Panc1 (cell line): ENCODE measurements at regions not wholly inside any gene's neighbourhood (a gene's known extent, or its start where the extent isn't known, plus 50 kb on each side); places are given as distances from the start of the nearest gene placed in this dataset.

Source experiments
- ATAC-seq: fragments of 200-7000 bp; cut with Tn5 transposase; 2 replicates; pipeline ENCODE4 v1.9.1; 2020; ENCODE audit warnings: mild to moderate bottlenecking, moderate library complexity
- BruUV-seq: library from RNA; stranded (reverse); fragments of 400-500 nt; replicated peaks from 2 replicates; lab custom pipeline; 2021; lab: Mats Ljungman, UMichigan
- CTCF ChIA-PET: fragments of 300-600 bp; sonication (Branson Sonifier 250); formaldehyde crosslinking; loops from one replicate; lab custom pipeline; 2022; ENCODE audit warnings: antibody characterized with exemption; lab: Charles Lee
- POLR2A ChIA-PET: fragments of 300-600 bp; sonication (Branson Sonifier 250); formaldehyde crosslinking; loops from one replicate; lab custom pipeline; 2022; ENCODE audit warnings: antibody characterized with exemption; lab: Charles Lee
- DNase-seq: peaks from one replicate; pipeline ENCODE4 v3.0.0-alpha.2; 2010; ENCODE audit warnings: low read depth, low spot score
- H3K27ac ChIP-seq: 2 replicates; pipeline ENCODE4 v1.5.1; 2011; ENCODE audit warnings: mild to moderate bottlenecking, low read length, inconsistent platforms
- H3K27me3 ChIP-seq: fragments of 200-500 bp; sonication (Bioruptor generic); 2 replicates; pipeline ENCODE4 v1.6.0; 2014; ENCODE audit warnings: low read length, inconsistent platforms; ENCODE audit not compliant: control insufficient read depth, insufficient read depth
- H3K36me3 ChIP-seq: fragments of 200-500 bp; sonication (Bioruptor generic); 2 replicates; pipeline ENCODE4 v1.5.1; 2014; ENCODE audit warnings: inconsistent platforms, mild to moderate bottlenecking, low read length, moderate library complexity; ENCODE audit not compliant: control insufficient read depth, insufficient read depth
- H3K4me1 ChIP-seq: 2 replicates; pipeline ENCODE4 v1.5.1; 2011; ENCODE audit warnings: inconsistent platforms, mild to moderate bottlenecking, low read length, moderate library complexity; ENCODE audit not compliant: control insufficient read depth, insufficient read depth
- H3K4me3 ChIP-seq, 2 experiments: 2 replicates each; pipeline ENCODE4 v1.5.1; 2011 to 2012; ENCODE audit warnings: low read depth in 2 of 2, low read length in 2 of 2, mild to moderate bottlenecking in 2 of 2, inconsistent platforms in 1 of 2, moderate library complexity in 1 of 2
- H3K9me3 ChIP-seq: fragments of 200-500 bp; sonication (Bioruptor generic); 2 replicates; pipeline ENCODE4 v1.5.1; 2014; ENCODE audit warnings: low read depth, mild to moderate bottlenecking, inconsistent platforms, low read length, moderate library complexity; ENCODE audit not compliant: control insufficient read depth, insufficient read depth
- CTCF ChIP-seq: fragments of 450-650 bp; IDR thresholded peaks from 2 replicates; pipeline ENCODE4 v1.5.1; 2017; ENCODE audit warnings: mild to moderate bottlenecking
- POLR2AphosphoS5 ChIP-seq: IDR thresholded peaks from 2 replicates; pipeline ENCODE4 v1.6.1; 2012; ENCODE audit warnings: mild to moderate bottlenecking, low read depth, low read length, moderate library complexity
- REST ChIP-seq, 2 experiments: IDR thresholded peaks; 2 replicates each; pipeline ENCODE4 v1.6.1; 2011 to 2012; ENCODE audit warnings: low read depth in 2 of 2, control low read depth in 1 of 2, low read length in 1 of 2, mild to moderate bottlenecking in 1 of 2, moderate library complexity in 1 of 2; ENCODE audit not compliant: insufficient read depth in 1 of 2
- SIN3A ChIP-seq: IDR thresholded peaks from 2 replicates; pipeline ENCODE4 v1.6.1; 2012; ENCODE audit warnings: low read depth, mild to moderate bottlenecking, low read length, moderate library complexity, borderline replicate concordance; ENCODE audit not compliant: insufficient read depth
- TCF7L2 ChIP-seq: IDR thresholded peaks from 2 replicates; pipeline ENCODE4 v1.6.1; 2011; ENCODE audit warnings: mild to moderate bottlenecking, low read depth, low read length, inconsistent platforms
- in situ Hi-C: cut with HindIII; loops from 2 replicates; pipeline ENCODE4 v1.10.0; 2016; ENCODE audit warnings: low sequenced_read_pairs, low pct_unique_long_range_greater_than_20kb
- intact Hi-C: fragments of 100-400 bp; cut with micrococcal nuclease; formaldehyde crosslinking; loops from one replicate; pipeline ENCODE4 v1.10.0; 2022; ENCODE audit not compliant: unreplicated experiment

- intact Hi-C loops: loop anchor here (10.0 kb wide), 1 partner anchor 1015 kb away; no protein-coding TSS in a partner anchor
- no TSS peak for BruUV-seq
- no peak for ATAC-seq
- H3K27ac ChIP-seq: no peak overlapping the region
- no peak overlapping the region for H3K4me3 ChIP-seq
- no peak for DNase-seq
- TF ChIP-seq POLR2AphosphoS5 (no peak), SIN3A (no peak), REST (IDR thresholded peaks at IDR 0.05; ENCODE audit: insufficient read depth in 1 of 2, low read depth in 2 of 2, low read length in 1 of 2) (no peak), CTCF (no peak), TCF7L2 (no peak)
- POLR2A ChIA-PET: interaction anchor here (0.6 kb wide), 1 partner anchor 1661 kb away, joined by 3 read pairs; no protein-coding TSS in a partner anchor
- H3K4me1 ChIP-seq: no peaks in the 10 kb centered on the region
- no peaks in the 10 kb centered on the region for H3K9me3 ChIP-seq
- no peaks in the 10 kb centered on the region for H3K27me3 ChIP-seq
- CTCF ChIA-PET: no interaction called here
- H3K36me3 ChIP-seq: no peaks in the 10 kb centered on the region
- in situ Hi-C loops: no loop called here
These were observed 462.8 kb upstream of the MEX3C start for GRCh38 chr18:51660188-51660715.

GRCh38 chr18:51664236-51664635, 466.8 kb upstream of the MEX3C start:
- CTCF ChIA-PET: no interaction called here

More at GRCh38 chr18:51664236-51664635, 466.8 kb upstream of the MEX3C start:
- BruUV-seq: no TSS peak
- POLR2A ChIA-PET: no interaction called here
- no peaks in the 10 kb centered on the region for H3K36me3 ChIP-seq
- ATAC-seq (no peak), DNase-seq (no peak)
- H3K9me3 ChIP-seq: no peaks in the 10 kb centered on the region
- no peak overlapping the region for H3K4me3 ChIP-seq
- intact Hi-C loops (loop anchor here (10.0 kb wide), 1 partner anchor 1011 kb away; no protein-coding TSS in a partner anchor), in situ Hi-C loops (no loop called here)
- no peaks in the 10 kb centered on the region for H3K27me3 ChIP-seq
- H3K27ac ChIP-seq: no peak overlapping the region
- TF ChIP-seq SIN3A: no peak
- no peak for TF ChIP-seq REST (IDR thresholded peaks at IDR 0.05; ENCODE audit: insufficient read depth in 1 of 2, low read depth in 2 of 2, low read length in 1 of 2)
- TF ChIP-seq TCF7L2: no peak
- no peak for TF ChIP-seq CTCF
- TF ChIP-seq POLR2AphosphoS5: no peak
- H3K4me1 ChIP-seq: no peaks in the 10 kb centered on the region
